Heart left ventricle (tissue), 13 donors: ENCODE measurements at regions not wholly inside any gene's neighbourhood (a gene's known extent, or its start where the extent isn't known, plus 50 kb on each side); places are given as distances from the start of the nearest gene placed in this dataset.

Experiments
- POLR2A ChIP-seq, 2 donors: fragments of 450-650 bp; IDR thresholded peaks; one replicate each; pipeline ENCODE4 v1.6.1; 2017; ENCODE audit warnings: antibody characterized with exemption in 2 of 2, mild to moderate bottlenecking in 2 of 2, moderate library complexity in 2 of 2
- TF ChIP-seq, protein P1 (sequence below), 12 donors: fragments of 200-600 bp; sonication (generic) in 4 of 12; IDR thresholded peaks; one replicate each; pipeline versions ENCODE4 v1.5.0 to v1.8.0; 2018 to 2022; ENCODE audit warnings: antibody characterized with exemption in 12 of 12, mild to moderate bottlenecking in 5 of 12
- donor health status: ischemic (EF 13 %, LVEDD 7.1; RV severe dilation, severe dysfunction).
- donor health status: DM: no; HTN: yes; CAD: no.
- donor health status: DM: no; HTN: no; CAD: no.
- donor health status: ischemic (EF 25% LVEDD 6.9; RV normal size, moderate dysfunction).
- donor health status: ischemic (EF 25% LVEDD 5.7; RV mildly dilated, moderate dysfunction).
- donor health status: ischemic (EF 35%, LVEDD 5.7; RV mildly dilated, moderate dysfunction).
- donor health status: nonischemic (EF 11% LVEDD 7.7; RV severe dilation, severe dysfunction).
- donor health status: DM: yes; HTN: yes; CAD: no.
- donor health status: PGD.
- donor health status: ischemic (EF 29% LVEDD 5.4; RV normal size, mild dysfunction).
- donor health status: nonischemic (EF 23%, LVEDD 6.1; RV moderate dilation, normal function).

DNA sequence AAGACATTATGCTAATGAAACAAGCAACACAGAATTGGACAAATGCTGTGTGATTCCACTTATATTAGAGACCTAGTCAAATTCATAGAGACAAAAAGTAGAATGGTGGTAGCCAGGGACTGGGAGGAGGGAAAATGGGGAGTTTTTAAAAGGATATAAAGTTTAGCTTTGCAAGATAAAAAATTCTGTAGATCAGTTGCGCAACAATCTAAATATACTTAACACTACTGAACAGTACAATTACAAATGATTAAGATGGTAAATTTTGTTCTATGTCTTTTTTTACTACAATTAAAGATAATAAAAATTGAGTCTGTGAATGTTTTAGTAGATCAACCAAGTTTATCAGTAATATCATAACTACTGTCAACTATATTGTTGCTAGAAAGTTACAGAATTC is 340.1 kb upstream of the PDZRN3 start:
- TF ChIP-seq, protein P1, sequence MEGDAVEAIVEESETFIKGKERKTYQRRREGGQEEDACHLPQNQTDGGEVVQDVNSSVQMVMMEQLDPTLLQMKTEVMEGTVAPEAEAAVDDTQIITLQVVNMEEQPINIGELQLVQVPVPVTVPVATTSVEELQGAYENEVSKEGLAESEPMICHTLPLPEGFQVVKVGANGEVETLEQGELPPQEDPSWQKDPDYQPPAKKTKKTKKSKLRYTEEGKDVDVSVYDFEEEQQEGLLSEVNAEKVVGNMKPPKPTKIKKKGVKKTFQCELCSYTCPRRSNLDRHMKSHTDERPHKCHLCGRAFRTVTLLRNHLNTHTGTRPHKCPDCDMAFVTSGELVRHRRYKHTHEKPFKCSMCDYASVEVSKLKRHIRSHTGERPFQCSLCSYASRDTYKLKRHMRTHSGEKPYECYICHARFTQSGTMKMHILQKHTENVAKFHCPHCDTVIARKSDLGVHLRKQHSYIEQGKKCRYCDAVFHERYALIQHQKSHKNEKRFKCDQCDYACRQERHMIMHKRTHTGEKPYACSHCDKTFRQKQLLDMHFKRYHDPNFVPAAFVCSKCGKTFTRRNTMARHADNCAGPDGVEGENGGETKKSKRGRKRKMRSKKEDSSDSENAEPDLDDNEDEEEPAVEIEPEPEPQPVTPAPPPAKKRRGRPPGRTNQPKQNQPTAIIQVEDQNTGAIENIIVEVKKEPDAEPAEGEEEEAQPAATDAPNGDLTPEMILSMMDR (IDR thresholded peaks at IDR 0.05) = no peak
- TF ChIP-seq POLR2A (IDR thresholded peaks at IDR 0.05) = no peak
